ENCODE measurements at regions not wholly inside any gene's neighbourhood (a gene's known extent, or its start where the extent isn't known, plus 50 kb on each side); places are given as distances from the start of the nearest gene placed in this dataset.

GRCh38 chr7:53744403-53744760 is 708.9 kb downstream of the POM121L12 start:
- CTCF ChIA-PET = interaction anchor here (0.9 kb wide), 1 partner anchor 102 kb away, joined by 3 read pairs; no protein-coding TSS in a partner anchor
- peak; percentile 18 for DNase-seq (ENCODE audit: low spot score)
- TF ChIP-seq SP1 (CRISPR knock-in tag; conservative IDR thresholded peaks at IDR 0.05) (no peak), USF1 (CRISPR knock-in tag; IDR thresholded peaks at IDR 0.05) (no peak), RORB (CRISPR knock-in tag; IDR thresholded peaks at IDR 0.05) (no peak), OVOL2 (CRISPR knock-in tag; IDR thresholded peaks at IDR 0.05; ENCODE audit: borderline replicate concordance) (no peak), ELF4 (CRISPR knock-in tag; IDR thresholded peaks at IDR 0.05; ENCODE audit: low read depth) (no peak), AFF4 (CRISPR knock-in tag; IDR thresholded peaks at IDR 0.05; ENCODE audit: borderline replicate concordance) (no peak), ZNF396 (CRISPR knock-in tag; IDR thresholded peaks at IDR 0.05; ENCODE audit: borderline replicate concordance) (no peak), FOXK1 (CRISPR knock-in tag; IDR thresholded peaks at IDR 0.05) (no peak), MAX (CRISPR knock-in tag; IDR thresholded peaks at IDR 0.05) (no peak), TEAD1 (CRISPR knock-in tag; IDR thresholded peaks at IDR 0.05) (no peak), SOX15 (CRISPR knock-in tag; IDR thresholded peaks at IDR 0.05) (no peak), NFYB (CRISPR knock-in tag; conservative IDR thresholded peaks at IDR 0.05; ENCODE audit: low read depth) (no peak), ZNF232 (CRISPR knock-in tag; IDR thresholded peaks at IDR 0.05) (no peak), CDX4 (CRISPR knock-in tag; IDR thresholded peaks at IDR 0.05; ENCODE audit: borderline replicate concordance) (no peak), PRDM15 (CRISPR knock-in tag; IDR thresholded peaks at IDR 0.05) (no peak)
- TF ChIP-seq, protein P1, sequence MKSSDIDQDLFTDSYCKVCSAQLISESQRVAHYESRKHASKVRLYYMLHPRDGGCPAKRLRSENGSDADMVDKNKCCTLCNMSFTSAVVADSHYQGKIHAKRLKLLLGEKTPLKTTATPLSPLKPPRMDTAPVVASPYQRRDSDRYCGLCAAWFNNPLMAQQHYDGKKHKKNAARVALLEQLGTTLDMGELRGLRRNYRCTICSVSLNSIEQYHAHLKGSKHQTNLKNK (CRISPR knock-in tag; IDR thresholded peaks at IDR 0.05) = no peak
- TF ChIP-seq, protein P2, sequence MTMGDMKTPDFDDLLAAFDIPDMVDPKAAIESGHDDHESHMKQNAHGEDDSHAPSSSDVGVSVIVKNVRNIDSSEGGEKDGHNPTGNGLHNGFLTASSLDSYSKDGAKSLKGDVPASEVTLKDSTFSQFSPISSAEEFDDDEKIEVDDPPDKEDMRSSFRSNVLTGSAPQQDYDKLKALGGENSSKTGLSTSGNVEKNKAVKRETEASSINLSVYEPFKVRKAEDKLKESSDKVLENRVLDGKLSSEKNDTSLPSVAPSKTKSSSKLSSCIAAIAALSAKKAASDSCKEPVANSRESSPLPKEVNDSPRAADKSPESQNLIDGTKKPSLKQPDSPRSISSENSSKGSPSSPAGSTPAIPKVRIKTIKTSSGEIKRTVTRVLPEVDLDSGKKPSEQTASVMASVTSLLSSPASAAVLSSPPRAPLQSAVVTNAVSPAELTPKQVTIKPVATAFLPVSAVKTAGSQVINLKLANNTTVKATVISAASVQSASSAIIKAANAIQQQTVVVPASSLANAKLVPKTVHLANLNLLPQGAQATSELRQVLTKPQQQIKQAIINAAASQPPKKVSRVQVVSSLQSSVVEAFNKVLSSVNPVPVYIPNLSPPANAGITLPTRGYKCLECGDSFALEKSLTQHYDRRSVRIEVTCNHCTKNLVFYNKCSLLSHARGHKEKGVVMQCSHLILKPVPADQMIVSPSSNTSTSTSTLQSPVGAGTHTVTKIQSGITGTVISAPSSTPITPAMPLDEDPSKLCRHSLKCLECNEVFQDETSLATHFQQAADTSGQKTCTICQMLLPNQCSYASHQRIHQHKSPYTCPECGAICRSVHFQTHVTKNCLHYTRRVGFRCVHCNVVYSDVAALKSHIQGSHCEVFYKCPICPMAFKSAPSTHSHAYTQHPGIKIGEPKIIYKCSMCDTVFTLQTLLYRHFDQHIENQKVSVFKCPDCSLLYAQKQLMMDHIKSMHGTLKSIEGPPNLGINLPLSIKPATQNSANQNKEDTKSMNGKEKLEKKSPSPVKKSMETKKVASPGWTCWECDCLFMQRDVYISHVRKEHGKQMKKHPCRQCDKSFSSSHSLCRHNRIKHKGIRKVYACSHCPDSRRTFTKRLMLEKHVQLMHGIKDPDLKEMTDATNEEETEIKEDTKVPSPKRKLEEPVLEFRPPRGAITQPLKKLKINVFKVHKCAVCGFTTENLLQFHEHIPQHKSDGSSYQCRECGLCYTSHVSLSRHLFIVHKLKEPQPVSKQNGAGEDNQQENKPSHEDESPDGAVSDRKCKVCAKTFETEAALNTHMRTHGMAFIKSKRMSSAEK (CRISPR knock-in tag; IDR thresholded peaks at IDR 0.05; ENCODE audit: borderline replicate concordance) = no peak
- TF ChIP-seq, protein P3, sequence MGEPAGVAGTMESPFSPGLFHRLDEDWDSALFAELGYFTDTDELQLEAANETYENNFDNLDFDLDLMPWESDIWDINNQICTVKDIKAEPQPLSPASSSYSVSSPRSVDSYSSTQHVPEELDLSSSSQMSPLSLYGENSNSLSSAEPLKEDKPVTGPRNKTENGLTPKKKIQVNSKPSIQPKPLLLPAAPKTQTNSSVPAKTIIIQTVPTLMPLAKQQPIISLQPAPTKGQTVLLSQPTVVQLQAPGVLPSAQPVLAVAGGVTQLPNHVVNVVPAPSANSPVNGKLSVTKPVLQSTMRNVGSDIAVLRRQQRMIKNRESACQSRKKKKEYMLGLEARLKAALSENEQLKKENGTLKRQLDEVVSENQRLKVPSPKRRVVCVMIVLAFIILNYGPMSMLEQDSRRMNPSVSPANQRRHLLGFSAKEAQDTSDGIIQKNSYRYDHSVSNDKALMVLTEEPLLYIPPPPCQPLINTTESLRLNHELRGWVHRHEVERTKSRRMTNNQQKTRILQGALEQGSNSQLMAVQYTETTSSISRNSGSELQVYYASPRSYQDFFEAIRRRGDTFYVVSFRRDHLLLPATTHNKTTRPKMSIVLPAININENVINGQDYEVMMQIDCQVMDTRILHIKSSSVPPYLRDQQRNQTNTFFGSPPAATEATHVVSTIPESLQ (CRISPR knock-in tag; IDR thresholded peaks at IDR 0.05) = no peak
- TF ChIP-seq, protein P4, sequence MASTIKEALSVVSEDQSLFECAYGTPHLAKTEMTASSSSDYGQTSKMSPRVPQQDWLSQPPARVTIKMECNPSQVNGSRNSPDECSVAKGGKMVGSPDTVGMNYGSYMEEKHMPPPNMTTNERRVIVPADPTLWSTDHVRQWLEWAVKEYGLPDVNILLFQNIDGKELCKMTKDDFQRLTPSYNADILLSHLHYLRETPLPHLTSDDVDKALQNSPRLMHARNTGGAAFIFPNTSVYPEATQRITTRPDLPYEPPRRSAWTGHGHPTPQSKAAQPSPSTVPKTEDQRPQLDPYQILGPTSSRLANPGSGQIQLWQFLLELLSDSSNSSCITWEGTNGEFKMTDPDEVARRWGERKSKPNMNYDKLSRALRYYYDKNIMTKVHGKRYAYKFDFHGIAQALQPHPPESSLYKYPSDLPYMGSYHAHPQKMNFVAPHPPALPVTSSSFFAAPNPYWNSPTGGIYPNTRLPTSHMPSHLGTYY (CRISPR knock-in tag; IDR thresholded peaks at IDR 0.05) = no peak

More at GRCh38 chr7:53744403-53744760, 708.9 kb downstream of the POM121L12 start:
- Mint-ChIP-seq H3K27ac (no peak overlapping the region), H3K4me1 (peaks cover 5% of the 10 kb centered on the region; the same call in 1 of the 2 replicates), H3K4me3 (no peak overlapping the region), H3K27me3 (ENCODE audit: low read depth) (no peaks in the 10 kb centered on the region; the same call in 1 of the 2 replicates), H3K36me3 (no peaks in the 10 kb centered on the region), H3K9me3 (peaks cover 11% of the 10 kb centered on the region)
- POLR2A ChIA-PET = no interaction called here
- peak; percentile 95 for ATAC-seq

Data from WTC11 (cell line).